ENCODE measurements at regions not wholly inside any gene's neighbourhood (a gene's known extent, or its start where the extent isn't known, plus 50 kb on each side); places are given as distances from the start of the nearest gene placed in this dataset.

GRCh38 chr9:126262738-126263137, 63.9 kb upstream of the MVB12B start:
- DNase-seq (ENCODE audit: low spot score) (no peak), ATAC-seq (ENCODE audit: low read depth) (no peak)
- no peak overlapping the region for H3K4me3 ChIP-seq (ENCODE audit: severe bottlenecking)
- no peak for TF ChIP-seq CTCF (IDR thresholded peaks at IDR 0.05; ENCODE audit: poor library complexity, severe bottlenecking)
- peaks cover 75% of the 10 kb centered on the region for H3K27me3 ChIP-seq (ENCODE audit: insufficient read depth, poor library complexity, severe bottlenecking)
- H3K27ac ChIP-seq (ENCODE audit: poor library complexity, severe bottlenecking) = no peak overlapping the region
- no peaks in the 10 kb centered on the region for H3K36me3 ChIP-seq (ENCODE audit: low read depth)
- no peaks in the 10 kb centered on the region for H3K9me3 ChIP-seq (ENCODE audit: severe bottlenecking)
- H3K4me1 ChIP-seq (ENCODE audit: insufficient read depth, poor library complexity, severe bottlenecking) = no peaks in the 10 kb centered on the region

GRCh38 chr9:126270556-126270955, 56.1 kb upstream of the MVB12B start:
- no peak overlapping the region for H3K4me3 ChIP-seq (ENCODE audit: severe bottlenecking)
- no peaks in the 10 kb centered on the region for H3K4me1 ChIP-seq (ENCODE audit: insufficient read depth, poor library complexity, severe bottlenecking)
- no peak for TF ChIP-seq CTCF (IDR thresholded peaks at IDR 0.05; ENCODE audit: poor library complexity, severe bottlenecking)
- peaks cover 5% of the 10 kb centered on the region for H3K27me3 ChIP-seq (ENCODE audit: insufficient read depth, poor library complexity, severe bottlenecking)
- no peaks in the 10 kb centered on the region for H3K9me3 ChIP-seq (ENCODE audit: severe bottlenecking)
- H3K36me3 ChIP-seq (ENCODE audit: low read depth) = no peaks in the 10 kb centered on the region
- no peak overlapping the region for H3K27ac ChIP-seq (ENCODE audit: poor library complexity, severe bottlenecking)
- ATAC-seq (ENCODE audit: low read depth) = no peak
- no peak for DNase-seq (ENCODE audit: low spot score)

DNA sequence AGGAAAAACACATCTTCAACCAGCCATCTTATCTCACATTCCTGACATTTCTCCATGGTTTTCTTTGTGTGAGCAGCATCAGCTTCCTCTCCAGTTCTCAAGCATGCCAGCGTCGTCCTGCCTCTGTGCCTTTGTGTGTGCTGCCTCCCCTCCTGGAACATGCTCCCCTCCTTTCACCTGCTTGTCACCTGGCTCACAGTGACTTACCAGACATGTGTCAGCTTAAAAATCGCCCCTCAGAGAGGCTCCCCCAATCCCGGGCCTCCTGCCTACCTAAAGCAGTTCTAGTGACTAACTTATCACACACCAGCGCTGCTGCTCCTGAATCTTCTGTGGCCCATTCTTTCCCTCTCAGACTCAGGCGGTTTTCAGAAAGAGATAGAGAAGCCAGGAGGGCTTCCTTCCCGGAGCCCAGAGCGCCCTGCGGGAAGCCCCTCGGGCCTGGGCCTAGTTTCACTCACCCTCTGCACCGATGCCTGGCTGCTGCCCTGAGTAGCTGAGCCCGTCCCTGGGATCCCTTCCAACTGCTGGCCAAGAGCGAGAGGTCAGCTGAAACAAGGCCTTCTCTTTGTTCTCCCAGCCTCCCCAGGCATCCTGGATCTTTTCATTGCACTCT, 51.1 kb upstream of the MVB12B start:
- no peaks in the 10 kb centered on the region for H3K9me3 ChIP-seq (ENCODE audit: severe bottlenecking)
- DNase-seq (ENCODE audit: low spot score) = no peak
- no peak overlapping the region for H3K27ac ChIP-seq (ENCODE audit: poor library complexity, severe bottlenecking)
- H3K4me3 ChIP-seq (ENCODE audit: severe bottlenecking) = no peak overlapping the region
- no peaks in the 10 kb centered on the region for H3K27me3 ChIP-seq (ENCODE audit: insufficient read depth, poor library complexity, severe bottlenecking)
- no peaks in the 10 kb centered on the region for H3K4me1 ChIP-seq (ENCODE audit: insufficient read depth, poor library complexity, severe bottlenecking)
- TF ChIP-seq CTCF (IDR thresholded peaks at IDR 0.05; ENCODE audit: poor library complexity, severe bottlenecking) = no peak
- no peaks in the 10 kb centered on the region for H3K36me3 ChIP-seq (ENCODE audit: low read depth)
- ATAC-seq (ENCODE audit: low read depth) = no peak

DNA sequence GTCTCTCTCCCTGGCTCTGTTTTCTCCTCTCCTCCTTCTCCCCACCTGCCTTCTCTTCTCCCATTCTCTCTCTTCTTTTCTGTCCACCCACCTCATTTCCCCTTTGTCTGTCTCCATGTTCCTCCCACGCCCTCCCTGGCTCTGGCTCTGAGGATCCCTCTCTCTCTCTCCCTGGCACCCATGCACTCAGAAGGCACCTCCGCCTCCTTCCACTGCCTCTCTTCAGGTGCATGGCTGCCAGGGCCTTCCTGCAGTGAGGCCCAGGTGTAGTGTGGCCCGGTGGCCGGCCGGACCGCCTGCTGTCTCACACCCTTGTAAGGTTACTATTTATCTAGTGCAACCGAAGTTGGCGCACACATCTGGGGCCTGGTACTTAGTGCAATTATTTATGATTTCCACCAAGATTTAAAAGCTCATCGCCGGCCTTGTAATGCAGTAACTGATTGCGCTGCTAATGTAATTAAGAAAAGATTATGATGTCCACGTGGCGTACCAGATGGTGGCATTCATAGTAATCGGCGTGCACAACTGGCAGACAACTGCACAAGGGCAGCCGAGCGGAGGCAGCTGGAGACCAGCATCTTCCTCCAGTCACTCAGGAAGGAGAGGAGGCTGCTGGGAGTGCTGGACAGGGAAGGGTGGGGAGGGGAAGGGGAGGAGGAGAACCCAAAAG, 50.4 kb upstream of the MVB12B start:
- DNase-seq (ENCODE audit: low spot score) = no peak
- Histone ChIP-seq H3K27ac (ENCODE audit: poor library complexity, severe bottlenecking) (no peak overlapping the region), H3K4me3 (ENCODE audit: severe bottlenecking) (no peak overlapping the region), H3K4me1 (ENCODE audit: insufficient read depth, poor library complexity, severe bottlenecking) (no peaks in the 10 kb centered on the region), H3K9me3 (ENCODE audit: severe bottlenecking) (no peaks in the 10 kb centered on the region), H3K36me3 (ENCODE audit: low read depth) (no peaks in the 10 kb centered on the region), H3K27me3 (ENCODE audit: insufficient read depth, poor library complexity, severe bottlenecking) (no peaks in the 10 kb centered on the region)
- no peak for TF ChIP-seq CTCF (IDR thresholded peaks at IDR 0.05; ENCODE audit: poor library complexity, severe bottlenecking)
- no peak for ATAC-seq (ENCODE audit: low read depth)
